HEK293 (cell line): ENCODE measurements at regions not wholly inside any gene's neighbourhood (a gene's known extent, or its start where the extent isn't known, plus 50 kb on each side); places are given as distances from the start of the nearest gene placed in this dataset.

Experiments used
- CTCF ChIA-PET: fragments of 350-600 bp; formaldehyde crosslinking; extraction: SDS; loops from one replicate; lab custom pipeline; 2021; ENCODE audit warnings: antibody characterized with exemption; lab: Yijun Ruan, JAX
- POLR2A ChIA-PET: fragments of 300-600 bp; formaldehyde crosslinking; extraction: SDS; loops from one replicate; lab custom pipeline; 2020; ENCODE audit warnings: antibody characterized with exemption, inconsistent platforms; lab: Yijun Ruan, JAX
- H3K27ac ChIP-seq: fragments of 200-500 bp; sonication (Bioruptor generic); 2 replicates; pipeline ENCODE4 v1.5.1; 2014; ENCODE audit warnings: low read depth, low read length, control low read depth, inconsistent platforms; ENCODE audit errors: extremely low read depth
- H3K36me3 ChIP-seq, 2 experiments: fragments of 200-500 bp in 1 of 2; sonication (Bioruptor generic) in 1 of 2; 1 replicate in 1 of 2; 2 replicates in 1 of 2; pipeline ENCODE4 v1.5.1; 2014 to 2017; ENCODE audit warnings: inconsistent platforms in 2 of 2, low read length in 2 of 2; ENCODE audit not compliant: control insufficient read depth in 2 of 2, insufficient read depth in 1 of 2
- H3K4me1 ChIP-seq: fragments of 200-500 bp; sonication (Bioruptor generic); 2 replicates; pipeline ENCODE4 v1.5.1; 2014; ENCODE audit warnings: mild to moderate bottlenecking, low read length, inconsistent platforms; ENCODE audit not compliant: control insufficient read depth, insufficient read depth
- H3K4me3 ChIP-seq: 2 replicates; pipeline ENCODE4 v1.5.1; 2011; ENCODE audit warnings: low read depth, mild to moderate bottlenecking, control low read depth, low read length, moderate library complexity
- H3K9me3 ChIP-seq: fragments of 200-500 bp; sonication (Bioruptor generic); 2 replicates; pipeline ENCODE4 v1.5.1; 2014; ENCODE audit warnings: low read depth, low read length, inconsistent platforms; ENCODE audit not compliant: control insufficient read depth, insufficient read depth
- KLF7 ChIP-seq: fragments of 450-650 bp; formaldehyde crosslinking; IDR thresholded peaks from 2 replicates; pipeline ENCODE4 v1.5.1; 2016; ENCODE audit warnings: missing biosample characterization, missing genetic modification characterization, borderline replicate concordance
- PRDM10 ChIP-seq: fragments of 450-650 bp; formaldehyde crosslinking; IDR thresholded peaks from 2 replicates; pipeline ENCODE4 v1.5.1; 2016; ENCODE audit warnings: missing biosample characterization, missing genetic modification characterization
- SP7 ChIP-seq: fragments of 450-650 bp; formaldehyde crosslinking; IDR thresholded peaks from 2 replicates; pipeline ENCODE4 v1.5.1; 2016; ENCODE audit warnings: missing biosample characterization, missing genetic modification characterization
- ZBTB11 ChIP-seq: fragments of 450-650 bp; formaldehyde crosslinking; conservative IDR thresholded peaks from 2 replicates; pipeline ENCODE4 v1.5.1; 2016; ENCODE audit warnings: low read depth, missing biosample characterization, missing genetic modification characterization
- ZBTB26 ChIP-seq: fragments of 450-650 bp; formaldehyde crosslinking; optimal IDR thresholded peaks from 2 replicates; pipeline ENCODE3; 2016; ENCODE audit warnings: missing biosample characterization, mild to moderate bottlenecking, missing genetic modification characterization
- ZBTB6 ChIP-seq: fragments of 450-650 bp; formaldehyde crosslinking; IDR thresholded peaks from 2 replicates; pipeline ENCODE4 v1.5.1; 2017; ENCODE audit warnings: missing biosample characterization, missing genetic modification characterization
- ZEB2 ChIP-seq: fragments of 450-650 bp; formaldehyde crosslinking; IDR thresholded peaks from 2 replicates; pipeline ENCODE4 v1.5.1; 2016; ENCODE audit warnings: missing biosample characterization, missing genetic modification characterization
- ZFHX2 ChIP-seq: fragments of 450-650 bp; formaldehyde crosslinking; conservative IDR thresholded peaks from 2 replicates; pipeline ENCODE4 v1.5.1; 2016; ENCODE audit warnings: missing biosample characterization, missing genetic modification characterization
- ZFP69B ChIP-seq: fragments of 450-650 bp; formaldehyde crosslinking; IDR thresholded peaks from 2 replicates; pipeline ENCODE4 v1.5.1; 2016; ENCODE audit warnings: missing biosample characterization, missing genetic modification characterization
- ZNF155 ChIP-seq: fragments of 450-650 bp; formaldehyde crosslinking; IDR thresholded peaks from 2 replicates; pipeline ENCODE4 v1.5.1; 2016; ENCODE audit warnings: missing biosample characterization, missing genetic modification characterization
- ZNF184 ChIP-seq: fragments of 450-650 bp; IDR thresholded peaks from 2 replicates; pipeline ENCODE4 v1.5.1; 2018; ENCODE audit warnings: missing biosample characterization, mild to moderate bottlenecking, missing genetic modification characterization
- ZNF548 ChIP-seq: fragments of 450-650 bp; formaldehyde crosslinking; IDR thresholded peaks from 2 replicates; pipeline ENCODE4 v1.5.1; 2016; ENCODE audit warnings: missing biosample characterization, missing genetic modification characterization
- ZNF596 ChIP-seq: fragments of 450-650 bp; IDR thresholded peaks from 2 replicates; pipeline ENCODE4 v1.5.0; 2018; ENCODE audit warnings: missing biosample characterization, mild to moderate bottlenecking, missing genetic modification characterization, moderate library complexity
- ZNF629 ChIP-seq: fragments of 450-650 bp; formaldehyde crosslinking; IDR thresholded peaks from 2 replicates; pipeline ENCODE4 v1.5.1; 2017; ENCODE audit warnings: missing biosample characterization, missing genetic modification characterization
- ZNF677 ChIP-seq: fragments of 450-650 bp; IDR thresholded peaks from 2 replicates; pipeline ENCODE4 v1.5.0; 2018; ENCODE audit warnings: missing biosample characterization, mild to moderate bottlenecking, missing genetic modification characterization, moderate library complexity
- ZNF704 ChIP-seq: fragments of 450-650 bp; formaldehyde crosslinking; IDR thresholded peaks from 2 replicates; pipeline ENCODE4 v1.5.1; 2016; ENCODE audit warnings: missing biosample characterization, missing genetic modification characterization
- ZSCAN4 ChIP-seq: fragments of 450-650 bp; formaldehyde crosslinking; IDR thresholded peaks from 2 replicates; pipeline ENCODE4 v1.5.1; 2017; ENCODE audit warnings: missing biosample characterization, missing genetic modification characterization
- ZXDB ChIP-seq: fragments of 450-650 bp; formaldehyde crosslinking; IDR thresholded peaks from 2 replicates; pipeline ENCODE4 v1.5.1; 2016; ENCODE audit warnings: missing biosample characterization, missing genetic modification characterization

GRCh38 chr21:28624626-28625025 lies 368.1 kb downstream of the LTN1 start (continued):
- TF ChIP-seq ZSCAN4 (no peak), SP7 (tag by site-specific recombination) (no peak), ZEB2 (tag by site-specific recombination) (no peak)

- H3K36me3 ChIP-seq = no peaks in the 10 kb centered on the region
- TF ChIP-seq ZNF629 (tag by site-specific recombination) (no peak), ZBTB26 (tag by site-specific recombination) (no peak), ZFP69B (no peak), ZFHX2 (no peak), ZBTB6 (tag by site-specific recombination) (no peak), KLF7 (no peak), ZXDB (tag by site-specific recombination) (no peak), ZNF548 (tag by site-specific recombination) (no peak), ZNF704 (tag by site-specific recombination) (no peak), ZNF184 (tag by site-specific recombination) (no peak), ZNF155 (tag by site-specific recombination) (no peak), ZSCAN4 (no peak), ZBTB11 (tag by site-specific recombination) (no peak), ZNF677 (tag by site-specific recombination) (no peak), ZNF596 (no peak), PRDM10 (tag by site-specific recombination) (no peak)
- CTCF ChIA-PET = interaction anchor here (0.5 to 3.8 kb wide), 3 partner anchors 128 to 1848 kb away, joined by 4 to 13 read pairs (median 4); no protein-coding TSS in a partner anchor
- H3K4me1 ChIP-seq = no peaks in the 10 kb centered on the region
- no peak overlapping the region for H3K27ac ChIP-seq
- H3K4me3 ChIP-seq = no peak overlapping the region
- H3K9me3 ChIP-seq = no peaks in the 10 kb centered on the region
- POLR2A ChIA-PET = no interaction called here
Measured at GRCh38 chr21:28617300-28617699, 375.4 kb downstream of the LTN1 start.
